Kidney epithelial cell (primary cell): ENCODE measurements at regions not wholly inside any gene's neighbourhood (a gene's known extent, or its start where the extent isn't known, plus 50 kb on each side); places are given as distances from the start of the nearest gene placed in this dataset.

Experiments used
- DNase-seq: peaks from one replicate; pipeline ENCODE4 v3.0.0-alpha.2; 2010; ENCODE audit warnings: low read depth
- H3K27me3 ChIP-seq: 2 replicates; pipeline ENCODE4 v1.6.0; 2011; ENCODE audit warnings: low read length; ENCODE audit not compliant: control insufficient read depth, insufficient read depth
- H3K36me3 ChIP-seq: 2 replicates; pipeline ENCODE4 v1.5.1; 2011; ENCODE audit warnings: low read length; ENCODE audit not compliant: control insufficient read depth, insufficient read depth
- H3K4me3 ChIP-seq: 2 replicates; pipeline ENCODE4 v1.5.1; 2011; ENCODE audit warnings: low read depth, mild to moderate bottlenecking, control low read depth, low read length
- TF ChIP-seq, protein P1 (sequence below): IDR thresholded peaks from 2 replicates; pipeline ENCODE4 v1.5.1; 2011; ENCODE audit warnings: mild to moderate bottlenecking, moderate library complexity, low read length, control low read depth, inconsistent platforms; ENCODE audit not compliant: insufficient read depth, poor library complexity, severe bottlenecking

GRCh38 chr11:27869701-27870100, 169.4 kb upstream of the BDNF start:
- Histone ChIP-seq H3K4me3 (no peak overlapping the region), H3K36me3 (no peaks in the 10 kb centered on the region), H3K27me3 (no peaks in the 10 kb centered on the region)
- no peak for DNase-seq
- TF ChIP-seq, protein P1, sequence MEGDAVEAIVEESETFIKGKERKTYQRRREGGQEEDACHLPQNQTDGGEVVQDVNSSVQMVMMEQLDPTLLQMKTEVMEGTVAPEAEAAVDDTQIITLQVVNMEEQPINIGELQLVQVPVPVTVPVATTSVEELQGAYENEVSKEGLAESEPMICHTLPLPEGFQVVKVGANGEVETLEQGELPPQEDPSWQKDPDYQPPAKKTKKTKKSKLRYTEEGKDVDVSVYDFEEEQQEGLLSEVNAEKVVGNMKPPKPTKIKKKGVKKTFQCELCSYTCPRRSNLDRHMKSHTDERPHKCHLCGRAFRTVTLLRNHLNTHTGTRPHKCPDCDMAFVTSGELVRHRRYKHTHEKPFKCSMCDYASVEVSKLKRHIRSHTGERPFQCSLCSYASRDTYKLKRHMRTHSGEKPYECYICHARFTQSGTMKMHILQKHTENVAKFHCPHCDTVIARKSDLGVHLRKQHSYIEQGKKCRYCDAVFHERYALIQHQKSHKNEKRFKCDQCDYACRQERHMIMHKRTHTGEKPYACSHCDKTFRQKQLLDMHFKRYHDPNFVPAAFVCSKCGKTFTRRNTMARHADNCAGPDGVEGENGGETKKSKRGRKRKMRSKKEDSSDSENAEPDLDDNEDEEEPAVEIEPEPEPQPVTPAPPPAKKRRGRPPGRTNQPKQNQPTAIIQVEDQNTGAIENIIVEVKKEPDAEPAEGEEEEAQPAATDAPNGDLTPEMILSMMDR, result no peak

GRCh38 chr11:27868709-27869108, 168.5 kb upstream of the BDNF start:
- Histone ChIP-seq H3K36me3 (no peaks in the 10 kb centered on the region), H3K27me3 (no peaks in the 10 kb centered on the region), H3K4me3 (no peak overlapping the region)
- TF ChIP-seq, protein P1, result no peak
- no peak for DNase-seq

GRCh38 chr11:27868226-27868625, 168.0 kb upstream of the BDNF start:
- DNase-seq, result no peak
- TF ChIP-seq, protein P1, result no peak
- H3K36me3 ChIP-seq, result no peaks in the 10 kb centered on the region
- no peaks in the 10 kb centered on the region for H3K27me3 ChIP-seq
- H3K4me3 ChIP-seq, result no peak overlapping the region

DNA sequence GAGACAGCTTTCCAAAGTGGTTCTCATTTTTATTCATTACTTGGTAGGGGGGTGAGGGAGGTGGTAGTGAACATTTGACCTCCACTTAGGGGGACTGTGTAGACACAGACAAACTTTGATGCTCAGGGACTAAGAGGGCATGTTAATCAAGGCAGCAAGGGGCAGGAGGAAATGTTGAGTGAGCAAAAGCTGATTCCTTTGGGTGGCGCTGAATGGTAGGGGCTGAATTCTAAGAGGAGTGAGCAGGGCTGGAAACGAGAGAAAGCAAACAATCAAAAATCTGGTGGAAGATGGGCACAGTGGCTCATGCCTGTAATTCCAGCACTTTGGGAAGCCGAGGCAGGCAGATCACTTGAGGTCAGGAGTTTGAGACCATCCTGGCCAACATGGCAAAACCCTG, 164.8 kb upstream of the BDNF start:
- no peaks in the 10 kb centered on the region for H3K36me3 ChIP-seq
- TF ChIP-seq, protein P1, result no peak
- no peak for DNase-seq
- H3K4me3 ChIP-seq, result no peak overlapping the region
- H3K27me3 ChIP-seq, result no peaks in the 10 kb centered on the region

DNA sequence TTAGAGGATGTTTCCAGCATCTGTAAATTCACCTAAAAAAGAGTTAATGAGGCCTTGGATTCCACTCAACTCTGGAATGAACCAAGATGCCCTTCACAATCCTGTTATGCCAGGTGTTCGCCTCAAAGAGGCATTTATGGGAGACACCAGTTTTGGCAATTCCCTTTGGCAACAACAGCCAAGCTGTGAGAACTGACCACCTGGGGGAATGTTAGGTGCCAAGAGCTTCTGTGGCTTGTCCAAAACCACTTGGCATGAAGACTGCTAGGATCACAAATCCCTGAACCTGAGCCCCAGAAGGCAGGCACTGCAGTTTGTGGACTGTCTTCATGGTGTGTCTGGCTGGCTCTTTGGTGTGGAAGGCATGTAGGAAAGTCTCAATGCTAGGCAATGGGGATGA, 164.4 kb upstream of the BDNF start:
- Histone ChIP-seq H3K27me3 (no peaks in the 10 kb centered on the region), H3K36me3 (no peaks in the 10 kb centered on the region), H3K4me3 (no peak overlapping the region)
- TF ChIP-seq, protein P1, result no peak
- no peak for DNase-seq

DNA sequence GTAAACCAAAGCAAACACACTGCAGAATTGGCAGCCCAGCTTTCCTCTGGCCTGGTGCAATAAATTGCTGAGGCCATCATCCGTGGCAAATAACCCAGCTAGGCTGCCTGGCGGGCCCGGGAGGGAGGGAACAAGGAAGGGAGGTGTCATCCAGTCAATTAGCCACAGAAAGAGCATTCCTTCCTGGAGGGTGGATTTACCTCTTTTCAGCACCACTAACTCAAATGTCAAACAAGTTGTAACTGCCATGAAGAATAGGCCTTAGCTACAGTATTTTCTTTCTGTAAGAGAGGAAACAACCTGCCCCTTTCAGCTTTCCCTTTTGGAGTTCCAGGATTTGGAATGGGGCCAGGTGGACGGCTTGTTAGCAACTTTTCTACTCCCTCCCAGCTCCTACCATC, 163.8 kb upstream of the BDNF start:
- peak; percentile 82 for DNase-seq

More for the DNA sequence above, 163.8 kb upstream of the BDNF start:
- TF ChIP-seq, protein P1, result no peak
- Histone ChIP-seq H3K4me3 (no peak overlapping the region), H3K36me3 (no peaks in the 10 kb centered on the region), H3K27me3 (no peaks in the 10 kb centered on the region)
